HG02571 (cell line): ENCODE measurements at regions not wholly inside any gene's neighbourhood (a gene's known extent, or its start where the extent isn't known, plus 50 kb on each side); places are given as distances from the start of the nearest gene placed in this dataset.

Source experiments
- ATAC-seq: cut with Tn5 transposase; IDR thresholded peaks from one replicate; pipeline ENCODE4 v1.9.1; 2021; ENCODE audit warnings: mild to moderate bottlenecking, moderate library complexity; ENCODE audit not compliant: unreplicated experiment

DNA sequence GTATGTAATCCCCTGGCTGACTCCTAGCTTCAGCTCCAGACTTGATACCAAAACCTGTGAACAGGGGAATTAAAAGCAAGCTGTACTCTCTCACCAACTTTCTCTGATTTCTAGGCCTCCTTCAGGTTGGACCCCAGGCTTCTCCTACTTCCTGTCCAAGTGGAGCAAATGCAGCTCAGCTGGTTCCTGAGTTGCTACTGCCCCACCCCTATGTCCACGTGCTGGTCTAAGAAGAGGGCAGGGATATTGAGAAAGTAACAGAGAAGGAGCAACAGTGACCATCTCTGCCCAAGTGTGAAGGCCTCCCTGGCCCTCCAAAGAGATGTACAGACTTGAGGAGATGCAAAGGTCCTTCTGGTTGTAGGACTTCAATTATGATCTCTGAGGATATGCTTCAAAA, 188.3 kb upstream of the MCHR2 start:
- no peak for ATAC-seq

DNA sequence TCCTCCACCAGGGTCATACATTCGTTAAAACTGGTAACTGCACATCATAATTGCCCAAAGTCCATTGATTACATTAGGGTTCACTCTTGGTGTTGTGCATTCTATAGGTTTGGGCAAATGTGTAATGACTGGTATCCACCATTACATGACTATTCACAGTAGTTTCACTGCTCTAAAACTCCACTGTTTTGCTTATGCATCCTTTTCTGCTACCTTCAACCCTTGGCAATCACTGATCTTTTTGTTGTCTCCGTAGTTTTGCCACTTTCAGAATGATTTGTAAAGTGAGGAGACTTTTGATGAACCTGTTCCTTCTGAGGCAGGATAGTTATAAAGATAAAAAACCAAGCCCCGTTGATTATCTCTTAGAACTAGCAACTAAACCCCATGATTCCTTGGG, 187.3 kb upstream of the MCHR2 start:
- no peak for ATAC-seq

DNA sequence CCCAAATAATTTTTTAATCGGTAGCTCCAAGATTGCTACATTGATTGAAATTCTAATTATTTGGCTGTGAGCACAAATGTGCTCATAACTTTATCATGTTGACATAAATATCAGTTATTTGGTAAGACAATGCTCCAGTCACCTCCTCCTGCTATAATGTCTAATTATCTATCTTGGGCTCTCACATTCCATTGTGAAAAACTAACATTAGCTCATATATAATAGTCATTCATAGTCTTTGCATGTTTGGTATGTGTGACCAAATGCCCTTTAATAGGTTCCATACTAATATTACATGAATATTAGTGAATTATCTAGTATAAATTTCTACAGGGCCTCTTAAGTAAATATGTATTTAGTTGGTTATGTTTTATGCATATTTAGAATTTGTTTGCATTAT, 185.6 kb upstream of the MCHR2 start:
- ATAC-seq, result no peak

DNA sequence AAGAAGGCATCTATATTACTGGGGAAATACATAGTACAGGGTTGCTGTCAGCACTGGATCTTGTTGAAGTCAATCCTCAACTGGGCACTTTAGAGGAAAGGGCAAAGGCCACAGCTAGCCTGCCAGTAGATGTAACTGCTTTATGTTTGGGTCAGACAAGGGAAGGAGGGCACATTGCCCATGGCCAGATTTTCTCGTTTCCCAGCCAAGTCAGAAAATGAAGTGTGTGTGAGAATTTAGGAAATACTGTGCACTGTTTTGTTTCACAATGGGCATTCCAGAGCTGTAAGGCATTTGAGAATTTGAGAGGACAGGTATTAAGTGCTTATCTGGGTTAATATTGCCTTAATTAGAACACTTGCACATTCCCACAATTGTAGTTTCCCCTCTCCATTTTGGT, 183.9 kb upstream of the MCHR2 start:
- no peak for ATAC-seq

DNA sequence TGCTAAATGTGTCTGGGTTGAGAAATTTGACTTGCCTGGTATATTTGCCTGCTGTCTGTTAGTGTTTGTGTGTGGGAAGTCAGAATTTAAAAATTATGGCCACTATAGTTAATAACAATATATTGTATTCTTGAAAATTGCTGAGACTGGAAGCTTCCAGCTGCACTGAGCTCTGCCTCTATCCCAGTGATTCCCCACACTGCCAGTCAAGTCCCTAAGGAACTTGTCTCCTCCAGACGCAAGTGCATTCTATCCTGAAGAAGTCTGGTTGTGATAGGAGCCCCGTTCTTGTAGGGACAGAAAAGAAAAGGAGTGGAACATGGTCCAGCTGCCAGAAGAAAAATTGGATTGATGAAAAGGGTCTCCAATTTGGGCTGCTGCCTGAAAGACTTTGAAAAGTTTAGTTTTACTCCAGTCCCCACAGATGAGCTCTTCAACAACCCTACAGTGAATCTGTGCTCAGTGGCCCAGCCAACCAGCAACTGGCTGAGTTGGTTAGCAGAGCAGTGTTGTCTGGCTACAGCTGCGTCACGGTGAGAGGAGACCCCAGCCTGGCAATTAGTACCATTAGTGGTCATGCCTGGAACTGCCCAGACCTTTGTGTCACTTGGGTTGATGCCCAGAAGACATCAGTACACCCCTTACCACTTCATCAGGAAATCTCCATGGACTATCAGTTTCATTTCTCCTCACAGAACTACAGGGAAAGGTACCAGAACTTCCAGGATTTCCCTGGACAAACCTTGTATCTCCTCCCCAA, 183.1 kb upstream of the MCHR2 start:
- no peak for ATAC-seq

DNA sequence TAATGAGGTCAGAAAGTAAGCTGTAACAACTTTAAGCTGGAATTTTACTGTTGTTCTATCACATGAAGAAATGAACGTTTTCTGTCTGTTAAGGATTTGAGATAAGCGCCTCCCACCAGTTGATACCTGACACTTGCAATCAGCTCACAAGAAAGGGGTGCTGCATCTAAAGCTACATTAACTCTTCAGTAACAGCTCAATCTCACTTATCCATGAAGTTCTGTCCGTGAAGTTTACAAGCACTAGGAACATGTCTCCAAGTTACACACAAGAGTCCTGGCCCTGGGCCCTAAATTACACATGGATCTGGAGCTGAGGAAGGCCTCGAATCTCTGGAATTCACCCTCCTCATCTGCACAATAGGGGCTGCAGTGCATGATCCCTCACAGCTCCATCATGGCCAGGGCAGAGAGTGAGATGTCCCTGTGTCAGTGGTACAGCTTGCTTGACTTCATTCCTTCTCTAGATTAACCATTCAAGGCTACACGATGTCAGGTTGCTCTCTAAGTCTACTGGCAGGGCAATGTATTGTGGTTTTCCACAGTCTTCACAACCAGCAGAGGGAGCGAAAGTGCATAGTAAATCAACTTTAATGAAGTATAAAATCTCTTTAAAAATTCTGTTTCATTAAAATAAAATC, 182.4 kb upstream of the MCHR2 start:
- no peak for ATAC-seq

DNA sequence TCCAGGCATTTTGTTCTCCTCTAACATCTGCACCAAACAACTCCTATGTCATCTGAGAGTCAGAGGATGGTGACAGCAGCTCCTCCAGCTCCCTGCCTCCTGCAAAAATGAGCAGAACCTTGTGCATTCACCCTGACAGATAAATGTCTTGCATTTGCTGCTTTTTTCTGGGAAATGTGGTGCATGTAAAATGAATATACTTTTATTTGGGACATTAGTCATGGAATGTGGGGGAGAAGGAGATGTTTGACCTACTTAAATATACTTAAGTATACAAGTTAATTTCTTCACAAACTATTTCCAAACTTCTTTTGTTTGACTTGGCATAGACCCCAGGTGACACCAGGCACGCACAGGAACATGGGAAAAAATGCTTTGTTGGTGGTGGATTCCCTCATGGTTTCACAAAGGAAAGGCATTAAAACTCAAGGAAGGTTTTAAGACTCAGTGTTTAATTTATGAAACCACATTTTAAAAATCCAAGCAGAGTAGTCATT, 181.8 kb upstream of the MCHR2 start:
- ATAC-seq, result no peak

DNA sequence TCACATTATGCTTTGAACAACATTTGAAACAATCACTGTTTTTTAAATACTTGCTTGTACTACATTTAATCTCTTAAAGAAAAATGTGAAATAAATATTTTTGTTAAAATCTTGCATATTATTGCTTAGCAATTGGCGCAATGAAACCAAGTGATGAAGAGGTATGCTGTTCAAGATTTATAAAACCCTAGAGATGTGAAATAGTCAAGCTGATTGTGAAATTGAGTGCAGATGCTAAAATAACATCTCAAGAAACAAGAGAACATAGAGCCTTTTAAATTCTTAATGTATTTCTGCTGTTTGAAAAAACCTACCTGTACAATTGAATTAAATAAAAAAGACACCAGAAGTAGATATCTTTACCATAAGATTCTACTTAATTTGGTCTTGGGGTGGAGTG, 179.2 kb upstream of the MCHR2 start:
- no peak for ATAC-seq

DNA sequence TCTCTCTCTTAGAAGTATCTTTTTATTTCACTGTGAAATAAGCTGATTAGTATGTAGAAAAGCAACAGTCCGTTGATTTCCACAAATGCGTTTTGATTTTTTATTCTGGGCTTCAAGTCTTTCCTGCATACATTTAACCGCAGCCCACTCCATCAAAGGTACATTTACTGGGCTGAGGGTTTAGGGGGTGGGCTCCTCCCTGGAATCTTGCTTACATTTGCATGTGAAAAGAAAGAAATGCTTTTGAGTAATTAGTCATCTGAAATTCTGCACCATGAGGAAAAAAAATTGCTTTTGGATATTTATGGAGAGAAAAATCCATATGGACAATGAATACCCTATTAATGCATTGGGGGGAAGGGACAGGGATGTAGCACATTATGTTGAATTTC, 178.3 kb upstream of the MCHR2 start:
- no peak for ATAC-seq

DNA sequence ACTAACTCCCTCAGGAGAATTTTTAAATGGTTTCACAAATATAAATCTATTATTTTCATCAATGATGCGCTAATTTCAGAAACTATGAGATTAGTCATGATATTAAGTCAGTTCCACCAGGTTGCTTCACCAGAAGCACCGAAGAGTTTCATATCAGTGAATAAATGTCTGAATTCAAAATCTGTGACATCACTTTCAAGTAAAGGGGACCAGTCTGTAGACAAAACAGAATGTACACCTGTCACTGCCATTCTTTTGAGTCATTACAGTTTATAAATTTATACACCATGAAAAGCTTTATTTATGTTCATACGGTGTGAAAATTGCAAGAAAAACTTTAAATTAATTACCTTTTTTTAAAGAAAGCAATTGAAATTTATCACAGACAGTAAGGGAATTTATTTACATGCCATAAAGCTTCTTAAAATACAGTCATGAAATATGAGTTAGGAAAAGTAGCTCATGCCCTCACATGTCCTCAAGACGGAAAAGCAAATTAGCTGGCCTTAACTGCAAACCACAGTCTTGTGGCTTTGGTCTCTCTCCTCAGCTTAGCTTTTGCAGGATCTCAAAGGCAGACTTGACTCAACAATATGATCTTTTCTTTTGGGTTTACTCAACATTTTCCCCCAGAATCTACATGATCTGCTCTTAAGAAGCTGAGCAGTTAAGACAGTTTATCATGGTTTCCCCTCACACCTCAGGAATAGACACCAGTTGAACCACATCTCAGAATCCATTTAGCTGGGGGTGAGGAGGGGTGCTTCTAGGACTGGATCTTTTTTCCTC, 177.7 kb upstream of the MCHR2 start:
- ATAC-seq, result peak; percentile 92

DNA sequence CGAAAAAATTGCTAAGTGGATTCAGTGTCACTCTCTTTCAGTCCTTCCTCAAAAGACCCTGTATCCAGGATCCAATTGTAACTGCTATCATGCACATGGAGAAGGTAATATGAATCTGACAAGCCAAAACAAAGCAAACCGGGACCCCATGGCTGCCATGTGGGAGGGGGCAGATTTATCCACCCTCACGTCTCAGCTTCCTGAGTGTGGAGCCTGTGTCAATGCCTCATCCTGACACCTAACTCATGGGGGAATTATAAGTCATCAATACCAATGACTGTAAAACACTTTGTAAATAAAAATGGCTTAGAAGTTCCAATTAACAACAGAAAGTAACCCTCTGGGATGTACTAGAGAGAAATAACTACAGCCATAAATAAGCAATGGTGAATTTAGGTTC, 174.1 kb upstream of the MCHR2 start:
- ATAC-seq, result no peak

DNA sequence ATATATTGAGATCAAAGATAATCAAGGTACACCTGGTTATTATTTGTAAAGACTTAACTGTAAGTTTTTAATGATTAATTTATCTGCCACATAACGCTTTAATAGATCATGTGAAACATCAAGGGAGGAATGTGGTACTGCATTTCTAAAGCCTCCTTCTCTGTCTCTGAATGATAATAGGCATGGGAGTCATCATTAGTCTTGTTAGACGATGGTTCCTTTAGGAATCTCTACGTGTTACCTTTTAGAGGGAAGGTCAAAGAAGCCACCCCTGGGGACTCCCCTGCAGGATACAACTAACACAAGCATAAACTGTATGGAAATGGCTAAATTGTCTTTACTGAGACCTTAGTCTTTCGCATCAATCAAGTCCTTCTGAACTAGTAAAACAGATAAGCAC, 173.6 kb upstream of the MCHR2 start:
- ATAC-seq, result no peak

DNA sequence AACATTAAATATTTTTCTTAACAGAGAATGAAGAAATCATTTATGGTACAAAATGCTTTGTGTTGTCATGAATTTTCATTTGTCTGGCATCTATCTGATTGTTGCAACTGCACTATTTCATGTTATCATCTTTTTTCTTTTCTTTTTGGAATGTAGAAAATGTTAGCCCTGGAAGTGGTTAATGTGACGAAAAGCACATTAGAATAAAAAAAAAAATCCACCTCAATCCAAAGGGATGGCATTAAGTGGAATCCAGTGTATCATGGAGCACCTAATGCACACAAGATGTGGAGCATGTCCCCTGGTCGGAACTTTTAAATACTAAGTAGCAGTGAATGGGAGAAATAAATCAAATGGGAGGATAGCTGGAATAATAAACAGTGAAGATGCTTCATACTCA, 172.9 kb upstream of the MCHR2 start:
- ATAC-seq, result no peak

DNA sequence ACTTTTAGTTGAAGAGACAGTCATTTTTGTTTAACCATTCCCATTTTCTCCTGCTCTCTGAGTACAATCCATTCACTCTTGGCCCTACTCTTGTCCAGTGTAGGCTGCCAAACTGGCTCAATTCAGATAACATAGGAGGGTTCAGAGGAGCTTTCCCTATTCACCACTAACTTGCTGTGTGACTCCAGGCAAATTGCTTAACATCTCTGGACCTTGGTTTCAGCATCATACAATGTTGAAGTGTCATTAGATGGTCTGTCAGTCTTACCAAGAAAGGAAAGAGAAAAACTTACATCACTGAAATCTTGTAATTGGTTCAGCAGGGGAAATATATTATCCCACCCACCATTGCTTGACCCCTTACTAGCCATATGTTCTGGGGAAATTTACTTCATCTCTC, 171.4 kb upstream of the MCHR2 start:
- no peak for ATAC-seq

DNA sequence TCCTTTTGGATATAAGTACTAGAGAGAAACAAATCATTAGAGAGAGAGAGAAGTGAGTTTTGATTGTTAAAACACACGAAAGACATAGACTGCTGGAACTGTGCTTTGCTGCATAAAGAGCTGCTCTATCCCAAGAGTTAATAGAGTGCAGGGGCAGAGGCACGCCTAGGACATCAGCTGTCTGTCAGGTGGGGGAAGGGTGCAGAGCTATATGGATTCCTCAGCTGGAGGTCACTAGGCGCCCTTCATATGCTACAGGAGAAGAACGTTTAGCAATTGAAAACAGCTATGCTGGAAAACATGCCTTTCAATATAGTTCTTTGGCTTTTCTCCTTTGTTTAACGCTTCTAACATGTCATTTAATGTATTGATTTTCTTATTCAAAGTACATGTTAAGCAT, 169.0 kb upstream of the MCHR2 start:
- ATAC-seq, result no peak

DNA sequence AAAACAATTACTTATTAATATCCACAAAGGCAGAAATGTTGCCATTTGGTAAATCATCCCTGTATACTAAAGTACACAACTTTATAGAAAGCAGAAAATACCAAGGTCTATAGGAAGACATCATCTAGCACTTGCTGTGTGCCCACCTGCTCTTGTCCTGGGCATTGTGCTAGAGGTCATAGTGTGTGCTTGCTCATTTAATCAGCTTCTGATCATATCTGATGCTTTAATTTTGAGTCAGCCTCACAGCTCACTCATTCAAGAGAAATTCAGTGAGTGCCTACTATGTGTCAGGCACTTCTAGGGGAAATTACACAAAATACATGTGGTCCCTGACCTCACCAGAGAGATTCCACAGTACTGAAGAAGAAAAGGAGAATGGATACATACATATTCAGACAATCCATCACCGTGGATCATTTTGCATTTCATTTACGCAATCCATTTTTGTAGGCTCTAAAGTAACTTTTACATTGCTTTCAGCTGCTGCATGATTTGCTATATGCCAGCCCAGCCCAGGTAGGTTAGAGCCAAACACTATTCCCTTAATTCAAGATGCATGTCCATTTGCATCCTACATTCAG, 167.9 kb upstream of the MCHR2 start:
- ATAC-seq, result no peak

DNA sequence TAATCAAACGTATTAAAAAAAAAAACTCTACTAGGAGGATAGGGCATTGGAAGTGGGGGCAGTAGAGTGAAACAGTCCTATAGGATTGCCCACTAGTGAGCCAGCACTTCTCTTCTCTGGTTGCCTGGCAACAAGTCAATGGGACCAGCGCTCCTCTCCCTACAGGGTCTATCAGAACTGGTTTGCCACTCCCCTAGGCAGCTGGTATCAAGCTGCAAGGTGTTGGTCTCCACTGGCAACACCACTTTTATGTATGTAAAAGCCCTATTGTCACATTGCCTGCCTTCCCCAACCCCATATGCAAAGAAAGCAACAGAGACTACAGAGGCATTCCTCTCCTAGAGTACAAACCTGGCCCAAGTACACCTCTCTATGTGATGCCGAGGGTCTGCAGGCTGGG, 166.9 kb upstream of the MCHR2 start:
- no peak for ATAC-seq

DNA sequence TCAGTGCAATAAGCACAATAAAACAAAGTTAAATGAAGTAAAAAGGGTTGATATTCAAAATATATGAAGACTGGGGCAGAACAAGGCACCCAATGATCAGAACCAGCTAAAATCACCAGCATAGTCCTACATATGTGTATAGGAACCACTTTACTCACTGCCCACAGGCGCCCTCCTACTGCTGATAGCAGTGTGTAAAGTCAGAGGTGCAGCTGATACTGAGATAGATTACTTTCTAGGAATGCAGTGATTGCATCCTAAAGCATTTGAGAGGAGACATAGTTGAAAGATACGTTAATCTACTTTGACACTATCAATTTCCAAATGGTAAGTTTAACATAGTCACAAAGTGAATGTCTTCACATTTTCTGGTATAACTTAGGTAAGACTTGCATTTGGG, 161.1 kb upstream of the MCHR2 start:
- ATAC-seq, result no peak

DNA sequence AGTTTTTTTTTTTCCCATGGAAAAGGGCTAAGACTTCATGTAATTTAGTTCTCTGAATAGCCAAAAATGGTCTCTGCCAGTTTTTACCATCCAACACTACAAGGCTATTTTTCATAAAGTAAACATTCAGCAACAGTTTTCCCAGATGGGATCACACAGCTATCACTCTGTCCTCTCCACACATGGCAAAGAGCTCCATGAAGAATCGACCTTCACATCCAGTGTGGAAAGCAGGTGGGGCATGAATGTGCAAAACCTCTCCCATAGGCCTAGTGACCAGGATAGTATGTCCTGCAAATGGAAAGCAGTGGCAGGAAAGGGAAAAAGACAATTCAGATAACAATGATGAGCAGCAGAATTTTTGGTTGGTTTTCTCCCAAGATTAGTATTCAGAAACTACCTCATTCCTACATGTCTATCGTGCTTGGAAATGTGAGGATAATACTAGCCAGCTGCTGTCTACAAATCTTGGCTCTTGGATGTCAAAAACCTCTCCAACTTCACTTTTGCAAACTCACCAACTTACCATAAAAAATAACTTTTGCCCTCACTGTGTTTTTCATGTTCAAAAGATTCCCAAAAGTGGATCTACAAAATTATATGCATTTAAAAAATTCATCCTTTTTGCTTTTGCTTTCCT, 159.7 kb upstream of the MCHR2 start:
- no peak for ATAC-seq

DNA sequence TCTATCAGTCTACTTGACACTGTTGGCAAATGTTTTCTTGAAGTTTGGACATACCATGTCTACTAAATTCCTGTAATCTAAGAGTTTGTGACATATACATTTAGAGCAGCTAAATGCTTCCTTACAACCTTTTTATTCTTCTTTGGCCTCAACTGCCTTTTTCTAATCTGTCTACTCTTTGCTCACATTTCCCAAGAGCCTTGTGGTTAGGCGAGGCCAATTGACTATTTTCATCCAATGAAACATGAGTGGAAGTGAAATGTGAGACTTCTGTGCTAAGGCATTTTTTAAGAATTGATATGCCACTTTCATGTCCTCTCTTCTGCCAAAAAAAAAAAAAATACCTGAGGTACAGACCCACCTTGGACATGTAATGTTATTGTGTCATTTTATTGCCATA, 158.2 kb upstream of the MCHR2 start:
- no peak for ATAC-seq

DNA sequence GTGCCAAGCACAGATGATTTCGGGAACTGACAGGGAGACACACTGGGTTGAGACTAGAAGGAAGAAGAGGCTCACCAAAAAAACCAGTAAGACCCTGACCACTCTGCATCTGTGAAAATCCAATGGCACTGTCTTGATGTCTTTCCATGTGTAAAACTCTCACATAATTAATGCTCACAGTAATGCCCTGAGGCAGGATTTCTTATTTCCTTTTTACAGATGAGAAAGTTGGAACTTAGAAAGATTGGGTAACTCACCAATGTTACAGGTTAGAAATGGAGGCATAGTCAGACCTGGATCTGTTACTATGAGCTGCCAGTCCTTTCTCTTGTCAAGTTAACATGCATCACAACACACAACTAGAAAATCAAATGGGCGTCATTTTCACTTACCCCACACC, 151.0 kb upstream of the MCHR2 start:
- ATAC-seq, result no peak
